ENCODE measurements at regions not wholly inside any gene's neighbourhood (a gene's known extent, or its start where the extent isn't known, plus 50 kb on each side); places are given as distances from the start of the nearest gene placed in this dataset.

GRCh38 chr5:136598802-136599404 is 233.6 kb upstream of the TRPC7 start:
- TF ChIP-seq CTCF (IDR thresholded peaks at IDR 0.05) (no peak), POLR2A (IDR thresholded peaks at IDR 0.05) (no peak)
